Natural killer cell (primary cell): ENCODE measurements at regions not wholly inside any gene's neighbourhood (a gene's known extent, or its start where the extent isn't known, plus 50 kb on each side); places are given as distances from the start of the nearest gene placed in this dataset.

Experiments used
- ATAC-seq, 3 donors: fragments of 150-1000 bp in 2 of 3; fragments of 200-7000 bp in 1 of 3; cut with Tn5 transposase; 1 replicate in 1 of 3; 2 replicates in 2 of 3; pipeline ENCODE4 v1.10.0; 2021; ENCODE audit warnings: mild to moderate bottlenecking in 2 of 3, moderate library complexity in 2 of 3
- DNase-seq, 2 donors: peaks; one replicate each; pipeline versions ENCODE4 v3.0.0 to v3.0.0-alpha.2; 2013 to 2021; ENCODE audit warnings: mixed read lengths in 1 of 2
- H3K27ac ChIP-seq: one replicate; pipeline ENCODE4 v1.5.1; 2013; ENCODE audit warnings: mild to moderate bottlenecking, low read length
- H3K27me3 ChIP-seq: one replicate; pipeline ENCODE4 v1.6.1; 2013; ENCODE audit warnings: low read length; ENCODE audit not compliant: control insufficient read depth, insufficient read depth
- H3K36me3 ChIP-seq: one replicate; pipeline ENCODE4 v1.6.1; 2013; ENCODE audit warnings: low read length; ENCODE audit not compliant: control insufficient read depth, insufficient read depth
- H3K4me1 ChIP-seq: one replicate; pipeline ENCODE4 v1.6.1; 2013; ENCODE audit warnings: low read length; ENCODE audit not compliant: control insufficient read depth, insufficient read depth
- H3K4me3 ChIP-seq: one replicate; pipeline ENCODE4 v1.5.1; 2013; ENCODE audit warnings: low read length
- H3K9me3 ChIP-seq: one replicate; pipeline ENCODE4 v1.6.1; 2013; ENCODE audit warnings: low read length; ENCODE audit not compliant: control insufficient read depth, insufficient read depth
- H3K27ac Mint-ChIP-seq, 2 donors: one replicate each; pipeline ENCODE4 v1.8.0; 2022; ENCODE audit warnings: mild to moderate bottlenecking in 2 of 2, mixed read lengths in 2 of 2, moderate library complexity in 1 of 2
- H3K27me3 Mint-ChIP-seq, 2 donors: one replicate each; pipeline ENCODE4 v1.8.0; 2022; ENCODE audit warnings: low read depth in 2 of 2, mixed read lengths in 2 of 2
- H3K36me3 Mint-ChIP-seq: one replicate; pipeline ENCODE4 v1.8.0; 2022; ENCODE audit warnings: mixed read lengths
- H3K4me1 Mint-ChIP-seq, 2 donors: one replicate each; pipeline ENCODE4 v1.8.0; 2022; ENCODE audit warnings: mixed read lengths in 2 of 2
- H3K4me3 Mint-ChIP-seq: one replicate; pipeline ENCODE4 v1.8.0; 2022; ENCODE audit warnings: mild to moderate bottlenecking, moderate library complexity, mixed read lengths
- H3K9me3 Mint-ChIP-seq, 2 donors: one replicate each; pipeline ENCODE4 v1.8.0; 2022; ENCODE audit warnings: mixed read lengths in 2 of 2
- CTCF ChIP-seq: fragments of 200-600 bp; IDR thresholded peaks from one replicate; pipeline ENCODE4 v1.8.0; 2022; ENCODE audit warnings: antibody characterized with exemption
- WGBS: methylation state at CpG from one replicate; pipeline ENCODE4 v1.1.7; 2013; ENCODE audit warnings: missing lambda C conversion rate; ENCODE audit not compliant: insufficient coverage; 5-methylcytosine and 5-hydroxymethylcytosine counted together
- intact Hi-C: fragments of 100-400 bp; cut with micrococcal nuclease; formaldehyde crosslinking; loops from one replicate; pipeline ENCODE4 v1.14.2; 2022

- no peak for DNase-seq
- intact Hi-C loops = no loop called here
- Histone ChIP-seq H3K27ac (no peak overlapping the region), H3K27me3 (no peaks in the 10 kb centered on the region), H3K4me3 (no peak overlapping the region), H3K4me1 (no peaks in the 10 kb centered on the region), H3K9me3 (no peaks in the 10 kb centered on the region), H3K36me3 (no peaks in the 10 kb centered on the region)
- H3K27me3 Mint-ChIP-seq = no peaks in the 10 kb centered on the region
- H3K36me3 Mint-ChIP-seq = no peaks in the 10 kb centered on the region
- peaks cover 2 to 7% of the 10 kb centered on the region in 2 donors for H3K9me3 Mint-ChIP-seq
- no peak for TF ChIP-seq CTCF
- no peaks in the 10 kb centered on the region for H3K4me1 Mint-ChIP-seq
- H3K4me3 Mint-ChIP-seq = no peak overlapping the region
- no peak overlapping the region for H3K27ac Mint-ChIP-seq
- no peak for ATAC-seq
Observed at GRCh38 chr9:103978396-103978795, 115.7 kb upstream of the SMC2 start.

GRCh38 chr9:103981912-103982311 is 112.2 kb upstream of the SMC2 start:
- H3K4me1 ChIP-seq = no peaks in the 10 kb centered on the region
- H3K4me3 Mint-ChIP-seq = no peak overlapping the region
- H3K4me1 Mint-ChIP-seq = no peaks in the 10 kb centered on the region
- H3K9me3 Mint-ChIP-seq = peaks cover 0 to 8% of the 10 kb centered on the region in 2 donors
- H3K27ac ChIP-seq = no peak overlapping the region
- ATAC-seq = no peak
- H3K9me3 ChIP-seq = no peaks in the 10 kb centered on the region
- no peak overlapping the region for H3K27ac Mint-ChIP-seq
- no peaks in the 10 kb centered on the region for H3K36me3 Mint-ChIP-seq
- intact Hi-C loops = no loop called here
- no peak overlapping the region for H3K4me3 ChIP-seq
- H3K36me3 ChIP-seq = no peaks in the 10 kb centered on the region
- no peaks in the 10 kb centered on the region for H3K27me3 ChIP-seq
- no peak for DNase-seq
- no peak for TF ChIP-seq CTCF
- 85% methylated on average over 2 of the region's 2 CpGs for WGBS
- no peaks in the 10 kb centered on the region for H3K27me3 Mint-ChIP-seq

DNA sequence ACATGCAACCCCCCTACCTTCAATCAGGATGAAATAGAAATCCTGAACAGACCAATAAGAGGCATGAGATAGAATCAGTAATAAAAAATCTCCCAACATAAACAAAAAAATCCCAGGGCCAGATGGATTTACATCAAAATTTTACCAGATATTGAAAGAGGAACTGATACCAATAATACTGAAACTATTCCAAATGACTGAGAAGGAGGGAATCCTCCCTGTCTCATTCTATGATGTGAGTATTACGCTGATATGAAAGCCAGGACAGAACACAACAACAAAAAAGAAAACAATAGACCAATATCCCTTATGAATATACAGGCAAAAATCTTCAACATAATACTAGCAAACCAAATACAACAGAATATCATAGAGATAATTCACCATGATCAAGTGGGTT is 109.0 kb upstream of the SMC2 start:
- TF ChIP-seq CTCF = no peak
- peaks cover 0 to 6% of the 10 kb centered on the region in 2 donors for H3K9me3 Mint-ChIP-seq
- ATAC-seq (no peak), DNase-seq (no peak)
- intact Hi-C loops = no loop called here
- Histone ChIP-seq H3K27ac (no peak overlapping the region), H3K9me3 (no peaks in the 10 kb centered on the region), H3K36me3 (no peaks in the 10 kb centered on the region), H3K27me3 (no peaks in the 10 kb centered on the region), H3K4me3 (no peak overlapping the region), H3K4me1 (no peaks in the 10 kb centered on the region)
- WGBS = no CpG with 5 or more reads among the region's 1 CpG
- H3K4me3 Mint-ChIP-seq = no peak overlapping the region
- H3K36me3 Mint-ChIP-seq = no peaks in the 10 kb centered on the region
- no peak overlapping the region for H3K27ac Mint-ChIP-seq
- H3K4me1 Mint-ChIP-seq = no peaks in the 10 kb centered on the region
- no peaks in the 10 kb centered on the region for H3K27me3 Mint-ChIP-seq

GRCh38 chr9:103988821-103989220 is 105.3 kb upstream of the SMC2 start:
- no peak overlapping the region for H3K4me3 Mint-ChIP-seq
- Histone ChIP-seq H3K4me3 (no peak overlapping the region), H3K27me3 (no peaks in the 10 kb centered on the region), H3K9me3 (no peaks in the 10 kb centered on the region), H3K27ac (no peak overlapping the region), H3K36me3 (no peaks in the 10 kb centered on the region), H3K4me1 (no peaks in the 10 kb centered on the region)
- H3K36me3 Mint-ChIP-seq = no peaks in the 10 kb centered on the region
- no peak for TF ChIP-seq CTCF
- DNase-seq (no peak), ATAC-seq (no peak)
- 60% methylated on average over 1 of the region's 2 CpGs for WGBS
- no peaks in the 10 kb centered on the region for H3K4me1 Mint-ChIP-seq
- H3K27ac Mint-ChIP-seq = no peak overlapping the region
- no peaks in the 10 kb centered on the region for H3K27me3 Mint-ChIP-seq
- peaks cover 0 to 15% of the 10 kb centered on the region in 2 donors for H3K9me3 Mint-ChIP-seq
- intact Hi-C loops = no loop called here
